ENCODE measurements at regions not wholly inside any gene's neighbourhood (a gene's known extent, or its start where the extent isn't known, plus 50 kb on each side); places are given as distances from the start of the nearest gene placed in this dataset.
"Not testable (repeated sequence)": the region's sequence is repeated elsewhere in the genome, so short reads cannot be mapped to it uniquely, and the experiment has no call there.

DNA sequence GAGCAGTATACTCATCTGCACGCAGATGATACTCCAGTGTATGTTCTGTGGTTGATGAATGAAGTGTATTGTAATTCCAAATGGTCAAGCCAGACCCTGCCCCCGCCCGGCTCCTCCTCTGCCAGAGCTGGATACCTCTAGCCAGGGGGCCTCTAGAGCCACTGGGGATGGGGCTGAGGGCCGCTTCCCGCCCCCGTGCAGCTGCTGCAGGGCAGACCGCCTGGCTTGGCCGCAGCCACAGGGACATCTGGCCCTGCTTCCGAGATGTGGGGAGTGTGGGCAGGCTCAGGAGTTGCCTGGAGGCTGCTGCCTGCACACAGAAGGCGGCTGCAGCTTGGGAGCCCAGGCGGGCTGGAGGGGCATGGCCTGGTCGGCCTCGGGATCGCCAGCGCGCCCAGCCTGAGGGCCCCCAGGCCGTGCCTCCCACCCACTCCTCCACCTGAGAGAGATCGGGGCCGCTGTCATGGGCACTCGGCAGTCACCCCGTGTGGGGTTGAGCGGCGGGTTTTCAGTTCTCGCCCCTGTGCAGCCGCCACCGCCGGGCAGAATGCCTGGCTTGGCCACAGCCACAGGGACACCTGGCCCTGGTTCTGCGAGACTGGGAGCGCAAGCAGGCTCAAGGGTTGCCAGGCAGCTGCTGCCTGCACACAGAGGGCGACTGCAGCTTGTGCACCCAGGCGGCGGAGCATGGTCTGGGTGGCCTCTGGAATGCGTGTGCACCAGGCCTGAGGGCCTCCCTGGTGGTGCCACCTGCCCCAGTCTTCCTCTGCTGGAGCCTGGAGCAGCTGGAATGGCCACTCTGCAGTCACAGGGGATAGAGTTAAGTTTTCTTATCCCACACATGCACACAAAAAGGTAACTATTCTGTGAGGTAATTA is 1643.7 kb downstream of the SPATA31A7 start:
- not testable (repeated sequence) for DNase-seq (ENCODE audit: low read depth)

DNA sequence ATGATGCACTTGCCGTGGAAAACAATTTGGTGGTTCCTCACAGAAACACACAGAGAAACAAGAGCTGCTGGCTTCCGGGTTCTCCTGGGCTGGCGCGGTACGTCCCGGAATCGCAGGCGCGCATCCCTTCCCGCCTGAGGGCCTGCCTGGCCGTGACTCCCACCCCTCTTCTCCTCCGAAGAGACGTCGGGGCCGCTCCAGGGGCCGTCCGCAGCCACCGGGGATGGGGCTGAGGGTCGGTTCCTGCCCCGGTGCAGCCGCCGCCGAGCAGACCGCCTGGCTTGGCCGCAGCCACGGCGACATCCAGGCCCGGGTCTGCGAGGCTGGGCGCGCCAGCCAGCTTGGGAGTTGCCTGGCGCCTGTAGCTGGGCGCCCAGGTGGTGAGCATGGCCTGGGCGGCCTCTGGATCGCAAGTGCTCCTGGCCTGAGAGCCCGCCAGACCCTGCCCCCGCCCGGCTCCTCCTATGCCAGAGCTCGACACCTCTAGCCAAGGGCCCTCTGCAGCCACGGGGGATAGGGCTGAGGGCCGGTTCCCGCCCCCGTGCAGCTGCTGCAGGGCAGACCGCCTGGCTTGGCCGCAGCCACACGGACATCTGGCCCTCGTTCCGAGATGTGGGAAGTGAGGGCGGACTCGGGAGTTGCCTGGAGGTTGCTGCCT is 1647.5 kb downstream of the SPATA31A7 start:
- peak; percentile 18 for DNase-seq (ENCODE audit: low read depth)

- DNase-seq (ENCODE audit: low read depth): peak; percentile 92
Observed at GRCh38 chr9:62838024-62838718, 1648.3 kb downstream of the SPATA31A7 start.

DNA sequence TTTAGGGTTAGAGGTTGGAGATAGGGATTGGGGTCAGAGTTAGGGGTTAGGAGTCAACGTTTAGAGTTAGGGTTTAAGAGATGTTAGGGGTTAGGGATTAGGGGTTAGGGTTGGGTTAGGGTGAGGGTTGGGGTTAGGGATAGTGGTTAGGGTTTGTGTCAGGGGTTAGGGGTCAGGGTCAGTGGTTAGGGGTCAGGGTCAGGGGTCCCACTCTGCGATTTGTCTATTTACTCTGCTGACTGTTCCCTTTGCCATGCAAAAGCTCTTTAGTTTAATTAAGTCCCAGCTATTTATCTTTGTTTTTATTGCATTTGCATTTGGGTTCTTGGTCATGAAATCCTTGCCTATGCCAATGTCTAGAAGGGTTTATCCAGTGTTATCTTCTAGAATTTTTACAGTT is 1649.3 kb downstream of the SPATA31A7 start:
- DNase-seq (ENCODE audit: low read depth): not testable (repeated sequence)

- not testable (repeated sequence) for DNase-seq (ENCODE audit: low read depth)
Observed at GRCh38 chr9:62843145-62843544, 1653.3 kb downstream of the SPATA31A7 start.

- not testable (repeated sequence) for DNase-seq (ENCODE audit: low read depth)
Observed at GRCh38 chr9:62843706-62844290, 1654.0 kb downstream of the SPATA31A7 start.

DNA sequence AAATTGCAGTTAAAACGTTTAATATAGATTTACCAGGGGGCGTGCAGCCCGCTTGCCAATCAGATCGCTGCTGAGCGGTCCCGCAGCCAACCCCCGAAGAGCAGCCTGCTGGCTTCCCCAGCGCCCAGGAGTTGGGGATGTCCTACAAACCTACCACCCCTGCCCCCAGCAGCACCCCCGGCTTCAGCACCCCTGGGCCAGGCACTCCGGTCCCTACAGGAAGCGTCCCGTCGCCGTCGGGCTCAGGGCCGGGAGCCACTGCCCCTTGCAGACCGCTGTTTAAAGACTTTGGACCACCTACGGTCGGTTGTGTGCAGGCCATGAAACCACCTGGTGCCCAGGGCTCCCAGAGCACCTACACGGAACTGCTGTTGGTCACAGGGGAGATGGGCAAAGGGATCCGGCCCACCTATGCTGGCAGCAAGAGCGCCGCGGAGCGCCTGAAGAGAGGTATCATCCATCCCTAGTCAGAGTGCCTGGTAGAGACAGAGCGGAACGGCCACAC is 1654.9 kb downstream of the SPATA31A7 start:
- DNase-seq (ENCODE audit: low read depth): not testable (repeated sequence)

DNA sequence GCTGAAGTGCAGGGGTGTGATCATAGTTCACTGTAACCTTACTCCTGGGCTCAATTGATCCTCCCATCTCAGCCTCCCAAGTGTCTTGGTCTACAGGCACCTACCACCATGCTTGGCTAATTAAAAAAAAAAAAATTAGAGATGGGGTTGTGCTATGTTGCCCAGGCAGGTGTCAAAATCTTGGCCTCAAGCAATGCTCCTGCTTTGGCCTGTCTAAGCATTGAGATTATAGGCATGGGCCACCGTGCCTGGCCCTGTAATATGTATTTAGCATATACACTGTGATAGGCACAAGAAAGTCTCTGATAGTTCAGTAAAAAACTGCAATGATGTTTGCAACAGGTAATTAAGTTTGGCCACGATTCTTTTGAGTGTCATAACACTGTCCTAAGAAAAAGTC is 1658.4 kb downstream of the SPATA31A7 start:
- not testable (repeated sequence) for DNase-seq (ENCODE audit: low read depth)

DNA sequence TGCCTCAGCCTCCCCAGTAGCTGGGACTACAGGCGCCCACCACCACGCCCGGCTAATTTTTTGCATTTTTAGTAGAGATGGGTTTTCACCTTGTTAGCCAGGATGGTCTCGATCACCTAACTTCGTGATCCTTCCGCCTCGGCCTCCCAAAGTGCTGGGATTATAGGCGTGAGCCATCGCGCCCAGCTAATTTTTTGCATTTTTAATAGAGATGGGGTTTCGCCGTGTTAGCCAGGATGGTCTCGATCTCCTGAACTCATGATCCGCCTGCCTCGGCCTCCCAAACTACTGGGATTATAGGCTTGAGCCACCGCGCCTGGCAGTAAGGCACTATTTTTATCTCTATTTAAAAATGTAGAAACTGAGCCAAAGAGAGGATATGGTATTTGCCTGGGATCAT is 1660.2 kb downstream of the SPATA31A7 start:
- DNase-seq (ENCODE audit: low read depth): not testable (repeated sequence)

DNA sequence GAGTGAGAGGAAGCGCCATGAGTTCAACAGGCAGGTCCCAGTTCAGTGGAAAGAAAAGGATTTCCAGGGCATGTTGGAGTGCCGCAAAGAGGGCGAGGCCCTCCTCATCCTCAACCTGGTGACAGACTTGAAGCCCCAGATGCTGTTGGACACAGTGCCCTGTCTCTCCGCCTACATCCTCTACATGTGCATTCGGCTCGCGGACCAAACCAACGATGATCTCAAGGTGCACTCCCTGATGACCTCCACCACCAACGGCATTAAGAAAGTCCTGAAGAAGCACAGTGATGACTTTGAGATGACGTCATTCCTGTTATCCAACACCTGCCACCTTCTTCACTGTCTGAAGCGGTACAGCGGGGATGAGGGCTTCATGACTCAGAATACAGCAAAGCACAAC is 1667.4 kb downstream of the SPATA31A7 start:
- DNase-seq (ENCODE audit: low read depth): not testable (repeated sequence)

GRCh38 chr9:62858240-62858639 is 1668.4 kb downstream of the SPATA31A7 start:
- not testable (repeated sequence) for DNase-seq (ENCODE audit: low read depth)

DNA sequence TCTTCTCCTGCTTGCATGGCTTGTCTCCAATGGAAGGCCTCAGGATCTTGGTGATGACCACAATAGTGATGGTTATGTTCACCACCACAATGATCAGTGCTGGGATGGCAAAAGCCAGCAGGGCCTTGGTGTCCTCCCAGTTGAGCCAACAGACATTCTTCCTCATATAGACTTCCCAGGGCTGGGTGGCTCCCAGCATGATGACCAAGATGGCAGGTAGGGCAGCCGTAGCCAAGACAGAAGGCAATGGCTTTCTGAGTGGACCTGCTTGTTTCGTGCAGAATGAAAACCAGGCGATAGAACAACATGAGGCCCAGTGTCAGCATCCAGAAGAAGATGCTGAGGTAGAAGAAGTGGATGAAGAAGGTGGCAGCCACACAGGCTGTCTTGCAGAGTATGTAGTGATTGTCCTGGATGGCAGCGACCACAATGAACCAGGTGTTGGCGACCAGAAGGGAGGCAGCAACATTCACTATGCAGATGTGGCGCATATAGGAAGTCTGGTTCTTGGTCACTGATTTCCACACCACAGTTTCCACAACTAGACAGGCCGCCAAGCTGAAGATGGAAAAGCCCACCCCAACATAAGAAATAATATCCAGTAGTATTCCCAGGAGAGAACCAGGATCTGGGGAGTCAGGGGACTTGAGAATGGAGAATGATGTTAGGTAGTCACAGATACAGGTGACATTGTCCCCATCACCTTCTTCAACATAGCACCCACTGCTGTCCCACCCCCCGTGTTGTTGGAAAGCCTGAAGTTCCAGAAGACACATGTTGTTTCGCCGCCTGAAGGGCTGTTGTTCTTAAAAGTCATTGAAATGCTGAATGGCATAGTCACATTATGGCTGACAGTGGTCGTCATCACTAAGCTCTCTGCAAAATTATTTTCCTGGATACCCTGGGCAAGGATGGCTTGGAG is 1671.4 kb downstream of the SPATA31A7 start:
- not testable (repeated sequence) for DNase-seq (ENCODE audit: low read depth)

GRCh38 chr9:62862180-62862579 is 1672.3 kb downstream of the SPATA31A7 start:
- DNase-seq (ENCODE audit: low read depth): not testable (repeated sequence)

- not testable (repeated sequence) for DNase-seq (ENCODE audit: low read depth)
Observed at GRCh38 chr9:62863319-62863718, 1673.5 kb downstream of the SPATA31A7 start.

- not testable (repeated sequence) for DNase-seq (ENCODE audit: low read depth)
Observed at GRCh38 chr9:62863867-62864266, 1674.0 kb downstream of the SPATA31A7 start.

DNA sequence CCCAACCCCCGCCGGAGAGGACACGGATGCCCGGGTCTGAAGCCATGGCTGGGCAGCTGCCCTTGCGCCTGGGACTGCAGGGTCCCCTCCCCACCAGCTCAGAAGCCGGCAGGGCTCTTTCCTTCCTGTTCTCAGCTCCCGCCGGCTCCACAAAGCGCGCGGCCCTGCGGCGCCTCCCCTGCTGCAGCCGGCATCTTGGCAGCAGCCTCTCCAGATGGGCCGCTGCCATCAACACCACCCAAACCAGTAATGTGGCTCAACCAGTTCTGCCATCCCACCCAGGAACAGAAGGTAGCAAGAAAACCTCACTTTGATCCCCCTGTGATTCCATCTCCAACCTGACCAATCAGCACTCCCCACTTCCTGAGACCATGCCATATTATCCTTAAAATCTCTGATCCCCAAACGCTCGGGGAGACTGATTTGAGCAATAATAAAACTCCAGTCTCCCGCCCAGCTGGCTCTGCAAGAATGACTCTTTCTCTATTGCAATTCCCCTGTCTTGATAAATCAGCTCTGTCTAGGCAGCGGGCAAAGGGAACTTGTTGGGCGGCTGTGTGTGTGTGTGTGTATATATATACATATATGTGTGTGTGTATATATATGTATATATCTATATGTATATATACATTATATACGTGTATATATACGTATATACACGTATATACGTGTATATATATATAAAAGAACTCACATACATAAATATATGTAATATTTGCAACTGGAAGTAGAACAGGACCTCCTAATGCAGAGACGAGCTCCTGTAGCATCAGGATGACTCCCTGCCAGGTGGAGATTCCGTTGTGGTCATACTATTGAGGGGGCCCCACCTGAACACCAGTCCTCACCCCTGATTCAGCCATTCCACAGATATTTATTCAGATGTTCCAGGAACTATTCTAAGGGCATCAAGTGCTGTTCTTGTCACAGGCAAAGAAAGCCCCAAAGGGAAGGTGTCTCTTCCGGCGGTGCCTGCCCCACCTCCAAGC is 1674.9 kb downstream of the SPATA31A7 start:
- DNase-seq (ENCODE audit: low read depth): not testable (repeated sequence)

DNA sequence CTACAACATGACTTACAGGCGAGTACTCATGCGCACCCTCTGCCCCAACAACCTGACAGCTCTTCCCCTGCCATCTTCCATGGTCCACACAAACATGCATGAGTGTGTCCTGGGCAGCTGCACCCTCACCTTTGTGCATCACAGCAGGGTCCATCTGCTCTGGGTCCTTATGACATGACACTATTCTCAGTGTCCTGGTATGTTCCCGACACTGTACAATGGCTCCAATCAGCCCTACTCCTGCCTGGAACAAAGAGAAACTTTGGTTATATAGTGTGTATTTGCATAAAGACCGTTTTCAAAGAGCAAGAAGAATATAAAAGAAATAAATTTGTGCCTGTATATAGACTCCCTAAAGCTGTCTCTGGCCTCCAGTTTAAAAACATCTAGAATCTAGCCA is 1679.2 kb downstream of the SPATA31A7 start:
- DNase-seq (ENCODE audit: low read depth): not testable (repeated sequence)

- DNase-seq (ENCODE audit: low read depth): not testable (repeated sequence)
Observed at GRCh38 chr9:62871765-62872164, 1681.9 kb downstream of the SPATA31A7 start.

GRCh38 chr9:62874213-62874612 is 1684.4 kb downstream of the SPATA31A7 start:
- not testable (repeated sequence) for DNase-seq (ENCODE audit: low read depth)

Data from activated T-cell treated with anti-CD3 and anti-CD28 coated beads for 24 hours (primary cell).